SU-DHL-6 (cell line): ENCODE measurements at regions not wholly inside any gene's neighbourhood (a gene's known extent, or its start where the extent isn't known, plus 50 kb on each side); places are given as distances from the start of the nearest gene placed in this dataset.

Source experiments
- CTCF ChIP-seq: fragments of 200-600 bp; sonication (generic); IDR thresholded peaks from one replicate; pipeline ENCODE4 v1.5.1; 2017; ENCODE audit warnings: antibody characterized with exemption, mild to moderate bottlenecking, low read length, moderate library complexity; ENCODE audit not compliant: insufficient read depth, poor library complexity, severe bottlenecking
- EZH2phosphoT487 ChIP-seq: fragments of 200-600 bp; sonication (generic), shearing (Covaris generic); conservative IDR thresholded peaks from 2 replicates; pipeline ENCODE4 v1.6.1; 2018; ENCODE audit warnings: mild to moderate bottlenecking, antibody characterized with exemption, low read length, moderate library complexity, mixed read lengths

- TF ChIP-seq CTCF = no peak
- no peak for TF ChIP-seq EZH2phosphoT487
Measured at GRCh38 chr4:124594945-124595344, 117.6 kb downstream of the ANKRD50 start.
